ENCODE measurements at regions not wholly inside any gene's neighbourhood (a gene's known extent, or its start where the extent isn't known, plus 50 kb on each side); places are given as distances from the start of the nearest gene placed in this dataset.
A peak's percentile ranks its signal among the peaks of the same experiment; 100 is the strongest.

- DNase-seq: no peak
These were observed 209.1 kb downstream of the DACT1 start for GRCh38 chr14:58846682-58847465.

GRCh38 chr14:58848365-58848764 is 210.6 kb downstream of the DACT1 start:
- no peak for DNase-seq

- no peak for DNase-seq
These were observed 211.8 kb downstream of the DACT1 start for GRCh38 chr14:58849601-58850000.

GRCh38 chr14:58850011-58850410 is 212.2 kb downstream of the DACT1 start:
- no peak for DNase-seq

GRCh38 chr14:58861586-58861985 is 223.8 kb downstream of the DACT1 start:
- no peak for DNase-seq

- DNase-seq: no peak
These were observed 224.8 kb downstream of the DACT1 start for GRCh38 chr14:58862416-58863160.

GRCh38 chr14:58863661-58864345 is 226.0 kb downstream of the DACT1 start:
- no peak for DNase-seq

- peak; percentile 66 for DNase-seq
These were observed 227.2 kb downstream of the DACT1 start for GRCh38 chr14:58864751-58865513.

- DNase-seq: peak; percentile 29
These were observed 227.9 kb downstream of the DACT1 start for GRCh38 chr14:58865514-58866281.

- DNase-seq: no peak
These were observed 228.6 kb downstream of the DACT1 start for GRCh38 chr14:58866391-58866790.

GRCh38 chr14:58870961-58871360 is 233.2 kb downstream of the DACT1 start:
- DNase-seq: no peak

- no peak for DNase-seq
These were observed 233.8 kb downstream of the DACT1 start for GRCh38 chr14:58871573-58871972.

GRCh38 chr14:58872061-58872460 is 234.3 kb downstream of the DACT1 start:
- DNase-seq: no peak

GRCh38 chr14:58873228-58873953 is 235.6 kb downstream of the DACT1 start:
- DNase-seq: no peak

GRCh38 chr14:58875613-58876012 is 237.9 kb downstream of the DACT1 start:
- DNase-seq: no peak

- DNase-seq: no peak
These were observed 238.8 kb downstream of the DACT1 start for GRCh38 chr14:58876608-58877007.

GRCh38 chr14:58878439-58879139 is 240.8 kb downstream of the DACT1 start:
- DNase-seq: no peak

- DNase-seq: no peak
These were observed 243.7 kb downstream of the DACT1 start for GRCh38 chr14:58881433-58881832.

GRCh38 chr14:58882577-58883018 is 244.8 kb downstream of the DACT1 start:
- DNase-seq: peak; percentile 41

- DNase-seq: no peak
These were observed 246.7 kb downstream of the DACT1 start for GRCh38 chr14:58884442-58884841.
